ENCODE measurements at regions not wholly inside any gene's neighbourhood (a gene's known extent, or its start where the extent isn't known, plus 50 kb on each side); places are given as distances from the start of the nearest gene placed in this dataset.

DNA sequence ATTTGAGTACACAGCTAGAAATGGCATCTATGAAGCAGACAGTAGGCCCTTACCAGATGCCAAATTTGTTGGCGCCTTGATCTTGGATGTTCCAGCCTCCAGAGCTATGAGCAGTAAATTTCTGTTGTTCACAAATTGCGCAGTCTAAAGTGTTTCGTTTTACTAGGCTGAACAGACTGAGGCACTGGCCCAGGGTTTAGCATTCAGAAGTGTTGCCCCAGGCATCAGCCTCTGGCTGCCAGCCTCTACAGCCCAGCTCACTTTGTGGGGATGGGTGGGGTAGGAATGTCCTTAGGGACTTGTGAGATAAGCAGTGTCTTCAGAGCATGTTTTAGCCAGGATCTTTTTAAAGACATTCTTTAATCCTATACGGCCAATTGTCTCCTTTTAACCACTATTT is 51.5 kb upstream of the MGAT5 start:
- TF ChIP-seq, protein P1, sequence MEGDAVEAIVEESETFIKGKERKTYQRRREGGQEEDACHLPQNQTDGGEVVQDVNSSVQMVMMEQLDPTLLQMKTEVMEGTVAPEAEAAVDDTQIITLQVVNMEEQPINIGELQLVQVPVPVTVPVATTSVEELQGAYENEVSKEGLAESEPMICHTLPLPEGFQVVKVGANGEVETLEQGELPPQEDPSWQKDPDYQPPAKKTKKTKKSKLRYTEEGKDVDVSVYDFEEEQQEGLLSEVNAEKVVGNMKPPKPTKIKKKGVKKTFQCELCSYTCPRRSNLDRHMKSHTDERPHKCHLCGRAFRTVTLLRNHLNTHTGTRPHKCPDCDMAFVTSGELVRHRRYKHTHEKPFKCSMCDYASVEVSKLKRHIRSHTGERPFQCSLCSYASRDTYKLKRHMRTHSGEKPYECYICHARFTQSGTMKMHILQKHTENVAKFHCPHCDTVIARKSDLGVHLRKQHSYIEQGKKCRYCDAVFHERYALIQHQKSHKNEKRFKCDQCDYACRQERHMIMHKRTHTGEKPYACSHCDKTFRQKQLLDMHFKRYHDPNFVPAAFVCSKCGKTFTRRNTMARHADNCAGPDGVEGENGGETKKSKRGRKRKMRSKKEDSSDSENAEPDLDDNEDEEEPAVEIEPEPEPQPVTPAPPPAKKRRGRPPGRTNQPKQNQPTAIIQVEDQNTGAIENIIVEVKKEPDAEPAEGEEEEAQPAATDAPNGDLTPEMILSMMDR (IDR thresholded peaks at IDR 0.05; ENCODE audit: low read length, missing control alignments): no peak
- no peak for DNase-seq (ENCODE audit: low read depth)
- no peak overlapping the region for H3K4me3 ChIP-seq (replicated peaks; ENCODE audit: low read depth, low read length)

DNA sequence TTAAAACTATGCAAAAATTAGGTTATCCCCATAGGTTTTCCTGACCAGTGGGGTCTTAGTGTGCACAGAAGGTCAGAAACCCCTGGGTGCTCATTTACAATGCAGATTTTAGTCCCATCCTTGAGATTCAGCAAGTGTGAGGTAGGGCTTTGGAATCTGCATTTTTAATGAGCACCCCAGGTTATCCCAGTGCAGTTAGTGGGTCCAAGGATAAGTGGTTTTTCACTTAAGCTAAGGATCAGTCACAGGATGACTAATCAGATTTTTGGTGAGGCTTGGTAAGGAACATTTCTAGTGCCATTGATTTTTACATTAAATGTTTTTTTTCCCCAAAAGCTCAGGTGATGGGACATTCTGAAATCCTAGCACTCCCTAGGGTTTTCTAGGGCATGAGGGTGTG is 50.7 kb upstream of the MGAT5 start:
- no peak for DNase-seq (ENCODE audit: low read depth)
- H3K4me3 ChIP-seq (replicated peaks; ENCODE audit: low read depth, low read length): no peak overlapping the region
- TF ChIP-seq, protein P1 (IDR thresholded peaks at IDR 0.05; ENCODE audit: low read length, missing control alignments): no peak
